GM23248 (cell line): ENCODE measurements at regions not wholly inside any gene's neighbourhood (a gene's known extent, or its start where the extent isn't known, plus 50 kb on each side); places are given as distances from the start of the nearest gene placed in this dataset.

Source experiments
- DNase-seq: peaks from one replicate; pipeline ENCODE4 v3.0.0-alpha.2; 2015
- H2AFZ ChIP-seq: fragments of 200-600 bp; sonication (generic); 2 replicates; pipeline ENCODE4 v1.6.1; 2016; ENCODE audit warnings: antibody characterized with exemption
- H3F3A ChIP-seq: fragments of 200-600 bp; sonication (generic); 2 replicates; pipeline ENCODE4 v1.6.1; 2016; ENCODE audit warnings: mild to moderate bottlenecking, antibody characterized with exemption, mixed run types; ENCODE audit not compliant: insufficient read depth
- H3K27ac ChIP-seq: fragments of 200-600 bp; sonication (generic); 2 replicates; pipeline ENCODE4 v1.5.1; 2016; ENCODE audit warnings: mild to moderate bottlenecking
- H3K27me3 ChIP-seq: fragments of 200-600 bp; sonication (generic); replicated peaks from 2 replicates; pipeline ENCODE4 v1.6.1; 2016; ENCODE audit warnings: mild to moderate bottlenecking; ENCODE audit not compliant: insufficient read depth
- H3K36me3 ChIP-seq: fragments of 200-600 bp; sonication (generic); 2 replicates; pipeline ENCODE4 v1.6.1; 2016; ENCODE audit warnings: low read depth, mild to moderate bottlenecking
- H3K4me1 ChIP-seq: fragments of 200-600 bp; sonication (generic); 2 replicates; pipeline ENCODE4 v1.6.1; 2016; ENCODE audit warnings: mild to moderate bottlenecking; ENCODE audit not compliant: insufficient read depth
- H3K4me2 ChIP-seq: fragments of 200-600 bp; sonication (generic); one replicate; pipeline ENCODE4 v1.6.1; 2016; ENCODE audit warnings: mild to moderate bottlenecking; ENCODE audit not compliant: unreplicated experiment
- H3K4me3 ChIP-seq: fragments of 200-600 bp; sonication (generic); 2 replicates; pipeline ENCODE4 v1.5.1; 2016; ENCODE audit warnings: mild to moderate bottlenecking
- H3K79me2 ChIP-seq: fragments of 200-600 bp; sonication (generic); 2 replicates; pipeline ENCODE4 v1.6.1; 2016; ENCODE audit warnings: mild to moderate bottlenecking; ENCODE audit not compliant: insufficient read depth
- H3K9ac ChIP-seq: fragments of 200-600 bp; sonication (generic); 2 replicates; pipeline ENCODE4 v1.6.1; 2016; ENCODE audit warnings: mild to moderate bottlenecking
- H3K9me2 ChIP-seq: fragments of 200-600 bp; sonication (generic); 2 replicates; pipeline ENCODE4 v1.6.1; 2016; ENCODE audit warnings: mixed run types, mild to moderate bottlenecking, moderate library complexity; ENCODE audit not compliant: insufficient read depth
- H3K9me3 ChIP-seq: fragments of 200-600 bp; sonication (generic); one replicate; pipeline ENCODE4 v1.6.1; 2017; ENCODE audit warnings: low read depth
- H4K20me1 ChIP-seq: fragments of 200-600 bp; sonication (generic); 2 replicates; pipeline ENCODE4 v1.6.0; 2016; ENCODE audit not compliant: insufficient read depth
- EZH2 ChIP-seq: fragments of 200-600 bp; sonication (generic); IDR thresholded peaks from 2 replicates; pipeline ENCODE4 v1.6.1; 2018; ENCODE audit warnings: antibody characterized with exemption, mild to moderate bottlenecking; ENCODE audit not compliant: insufficient read depth, poor library complexity, severe bottlenecking
- EZH2phosphoT487 ChIP-seq: fragments of 200-600 bp; sonication (generic); IDR thresholded peaks from 2 replicates; pipeline ENCODE4 v1.6.1; 2018; ENCODE audit warnings: antibody characterized with exemption, moderate library complexity, mild to moderate bottlenecking, low read depth; ENCODE audit not compliant: insufficient read depth
- WGBS, 2 experiments: methylation state at CpG; one replicate each; pipeline ENCODE4 v1.1.6; 2015 to 2017; ENCODE audit warnings: low lambda C conversion rate in 2 of 2, low coverage in 1 of 2; ENCODE audit errors: missing lambda C conversion rate in 2 of 2; 5-methylcytosine and 5-hydroxymethylcytosine counted together
- in situ Hi-C: fragments of 300-500 bp; cut with MboI; formaldehyde crosslinking; loops from 2 replicates; pipeline ENCODE4 v1.15.0; 2020

GRCh38 chr5:63262185-63262981 is 683.8 kb downstream of the LRRC70 start:
- H3K9me3 ChIP-seq = no peaks in the 10 kb centered on the region
- no peaks in the 10 kb centered on the region for H3K79me2 ChIP-seq
- no peaks in the 10 kb centered on the region for H3K36me3 ChIP-seq
- peak overlapping the region; percentile 73 for H3K27ac ChIP-seq
- H3F3A ChIP-seq = 0 out of 2 replicates have a peak, but pooled peaks cover 8% of the 10 kb centered on the region
- peaks cover 27% of the 10 kb centered on the region for H3K4me1 ChIP-seq
- peak; percentile 73 for DNase-seq
- peak overlapping the region; percentile 42 for H3K4me2 ChIP-seq
- H3K9me2 ChIP-seq = no peaks in the 10 kb centered on the region; the same call in 1 of the 2 replicates
- H3K4me3 ChIP-seq = no peak overlapping the region
- WGBS, 2 experiments = 32 to 35% methylated on average over 4 of the region's 4 CpGs
- TF ChIP-seq EZH2 (no peak), EZH2phosphoT487 (no peak)
- in situ Hi-C loops = no loop called here
- H3K9ac ChIP-seq = peak overlapping the region; percentile 45
- H4K20me1 ChIP-seq = no peaks in the 10 kb centered on the region
- H3K27me3 ChIP-seq = no peaks in the 10 kb centered on the region
- peak overlapping the region; percentile 78 for H2AFZ ChIP-seq

DNA sequence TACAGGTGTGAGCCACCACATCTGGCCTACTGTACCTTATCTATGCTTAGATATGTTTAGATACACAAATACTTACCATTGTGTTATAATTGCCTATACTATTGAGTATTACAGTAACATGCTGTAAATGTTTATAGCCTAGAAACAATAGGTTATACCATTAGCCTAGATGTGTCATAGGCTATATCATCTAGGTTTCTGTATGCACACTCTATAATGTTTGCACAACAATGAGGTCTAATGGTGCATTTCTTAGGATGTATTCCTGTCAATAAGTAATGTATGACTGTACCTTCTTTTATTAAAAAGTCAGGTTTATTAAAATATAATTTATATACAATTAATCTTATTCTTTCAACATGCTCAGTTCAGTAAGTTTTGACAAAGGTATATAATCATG is 683.1 kb downstream of the LRRC70 start:
- Histone ChIP-seq H3F3A (0 out of 2 replicates have a peak, but pooled peaks cover 8% of the 10 kb centered on the region), H3K79me2 (no peaks in the 10 kb centered on the region), H2AFZ (no peak overlapping the region), H3K27ac (peak overlapping the region; percentile 73; the same call in 1 of the 2 replicates), H3K27me3 (no peaks in the 10 kb centered on the region), H4K20me1 (no peaks in the 10 kb centered on the region), H3K9ac (no peak overlapping the region), H3K9me2 (no peaks in the 10 kb centered on the region; the same call in 1 of the 2 replicates), H3K4me1 (peaks cover 27% of the 10 kb centered on the region), H3K4me2 (no peak overlapping the region), H3K9me3 (no peaks in the 10 kb centered on the region), H3K36me3 (no peaks in the 10 kb centered on the region), H3K4me3 (no peak overlapping the region)
- no peak for TF ChIP-seq EZH2
- DNase-seq = no peak
- in situ Hi-C loops = no loop called here

- Histone ChIP-seq H3K4me2 (no peak overlapping the region), H3K4me3 (no peak overlapping the region), H2AFZ (no peak overlapping the region), H3K9ac (no peak overlapping the region), H3K36me3 (no peaks in the 10 kb centered on the region), H3K9me3 (no peaks in the 10 kb centered on the region), H3K79me2 (no peaks in the 10 kb centered on the region), H3K9me2 (no peaks in the 10 kb centered on the region), H4K20me1 (no peaks in the 10 kb centered on the region), H3F3A (no peaks in the 10 kb centered on the region), H3K27ac (no peak overlapping the region), H3K4me1 (no peaks in the 10 kb centered on the region), H3K27me3 (no peaks in the 10 kb centered on the region)
- 78 to 82% methylated on average over 5 of the region's 5 CpGs for WGBS, 2 experiments
- in situ Hi-C loops = no loop called here
- TF ChIP-seq EZH2 = no peak
- no peak for TF ChIP-seq EZH2phosphoT487
- DNase-seq = peak; percentile 25
Observed at GRCh38 chr5:63255594-63255993, 677.0 kb downstream of the LRRC70 start.

DNA sequence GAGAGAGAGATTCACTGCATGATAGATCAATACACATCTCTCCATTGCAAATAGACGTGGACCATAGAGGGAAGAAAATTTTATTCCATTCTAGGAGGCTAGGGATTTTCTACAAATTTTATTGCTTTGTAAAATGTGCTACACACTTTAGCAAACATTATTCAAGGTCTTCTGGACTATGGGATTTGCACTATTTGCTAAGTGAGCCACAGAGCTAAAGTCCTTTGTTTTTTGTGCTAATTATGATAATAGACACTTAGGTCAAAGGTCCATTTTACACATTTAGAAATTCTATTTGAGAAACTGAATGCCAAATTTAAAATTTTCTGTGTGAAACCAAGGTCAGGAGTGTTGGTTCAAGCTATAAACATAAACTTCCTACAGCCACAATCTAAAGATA is 672.3 kb downstream of the LRRC70 start:
- no peaks in the 10 kb centered on the region for H3K36me3 ChIP-seq
- H3K4me2 ChIP-seq = no peak overlapping the region
- H3K79me2 ChIP-seq = no peaks in the 10 kb centered on the region
- 0 out of 2 replicates have a peak, but pooled peaks cover 1% of the 10 kb centered on the region for H3K4me1 ChIP-seq
- no peaks in the 10 kb centered on the region for H3K9me3 ChIP-seq
- H4K20me1 ChIP-seq = no peaks in the 10 kb centered on the region
- no peak overlapping the region for H3K9ac ChIP-seq
- no peak overlapping the region for H3K4me3 ChIP-seq
- no peak overlapping the region for H3K27ac ChIP-seq
- no peak for DNase-seq
- in situ Hi-C loops = no loop called here
- H3K27me3 ChIP-seq = no peaks in the 10 kb centered on the region; the same call in 1 of the 2 replicates
- 14 to 16% methylated on average over 1 of the region's 1 CpG for WGBS, 2 experiments
- H3K9me2 ChIP-seq = no peaks in the 10 kb centered on the region
- no peak overlapping the region for H2AFZ ChIP-seq
- no peak for TF ChIP-seq EZH2
- no peak for TF ChIP-seq EZH2phosphoT487
- no peaks in the 10 kb centered on the region for H3F3A ChIP-seq

GRCh38 chr5:63249960-63250359 is 671.3 kb downstream of the LRRC70 start:
- Histone ChIP-seq H3K4me1 (peaks cover 10% of the 10 kb centered on the region; the same call in 1 of the 2 replicates), H3K9me2 (no peaks in the 10 kb centered on the region), H3K4me3 (no peak overlapping the region), H3K4me2 (no peak overlapping the region), H2AFZ (no peak overlapping the region), H3K36me3 (no peaks in the 10 kb centered on the region), H3K79me2 (no peaks in the 10 kb centered on the region), H3K27ac (no peak overlapping the region), H3K9me3 (no peaks in the 10 kb centered on the region), H3K9ac (no peak overlapping the region), H3K27me3 (no peaks in the 10 kb centered on the region; the same call in 1 of the 2 replicates), H4K20me1 (no peaks in the 10 kb centered on the region), H3F3A (0 out of 2 replicates have a peak, but pooled peaks cover 8% of the 10 kb centered on the region)
- in situ Hi-C loops = no loop called here
- TF ChIP-seq EZH2 (no peak), EZH2phosphoT487 (no peak)
- peak; percentile 13 for DNase-seq
- WGBS, 2 experiments = 51 to 60% methylated on average over 2 of the region's 2 CpGs
